Embryonic facial prominence (tissue), 1 donor: ENCODE measurements at regions not wholly inside any gene's neighbourhood (a gene's known extent, or its start where the extent isn't known, plus 50 kb on each side); places are given as distances from the start of the nearest gene placed in this dataset.

Experiments
- DNase-seq: peaks from one replicate; pipeline ENCODE4 v3.0.0-alpha.2; 2016; ENCODE audit errors: extremely low spot score

- DNase-seq, result no peak
Observed at GRCh38 chr1:55276671-55277376, 61.7 kb upstream of the USP24 start.

- DNase-seq, result no peak
Observed at GRCh38 chr1:55275941-55276341, 60.8 kb upstream of the USP24 start.

- no peak for DNase-seq
Observed at GRCh38 chr1:55275151-55275748, 60.1 kb upstream of the USP24 start.

- no peak for DNase-seq
Observed at GRCh38 chr1:55272994-55273393, 57.8 kb upstream of the USP24 start.
